ENCODE measurements at regions not wholly inside any gene's neighbourhood (a gene's known extent, or its start where the extent isn't known, plus 50 kb on each side); places are given as distances from the start of the nearest gene placed in this dataset.

DNA sequence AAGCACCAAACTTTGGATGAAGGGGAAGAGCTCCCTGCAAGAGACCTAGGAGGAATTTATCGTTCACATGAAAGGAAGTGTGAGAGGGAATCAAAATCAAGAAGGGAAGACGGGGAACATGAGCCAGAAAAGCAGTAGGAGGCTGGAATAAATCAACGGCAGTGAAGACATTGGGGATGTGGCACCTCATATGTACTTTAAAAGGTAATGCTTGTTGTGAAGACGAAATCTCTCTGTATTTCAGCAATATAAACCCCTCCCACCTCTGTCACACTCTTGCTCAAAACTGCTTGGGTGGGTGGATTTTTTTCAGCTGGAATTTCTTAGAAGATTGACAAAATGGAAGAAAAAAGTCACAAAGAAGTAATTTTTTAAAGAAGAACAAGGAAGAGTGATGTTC lies 243.5 kb downstream of the BUD13 start:
- H3K4me3 ChIP-seq (ENCODE audit: low read depth, low read length), result no peak overlapping the region
- no peak overlapping the region for H3K27ac ChIP-seq (ENCODE audit: low read depth)
- no peaks in the 10 kb centered on the region for H3K36me3 ChIP-seq (ENCODE audit: insufficient read depth)
- DNase-seq (ENCODE audit: extremely low spot score), result no peak
- H3K4me1 ChIP-seq (ENCODE audit: insufficient read depth), result no peaks in the 10 kb centered on the region
- 54% methylated on average over 4 of the region's 4 CpGs for WGBS

DNA sequence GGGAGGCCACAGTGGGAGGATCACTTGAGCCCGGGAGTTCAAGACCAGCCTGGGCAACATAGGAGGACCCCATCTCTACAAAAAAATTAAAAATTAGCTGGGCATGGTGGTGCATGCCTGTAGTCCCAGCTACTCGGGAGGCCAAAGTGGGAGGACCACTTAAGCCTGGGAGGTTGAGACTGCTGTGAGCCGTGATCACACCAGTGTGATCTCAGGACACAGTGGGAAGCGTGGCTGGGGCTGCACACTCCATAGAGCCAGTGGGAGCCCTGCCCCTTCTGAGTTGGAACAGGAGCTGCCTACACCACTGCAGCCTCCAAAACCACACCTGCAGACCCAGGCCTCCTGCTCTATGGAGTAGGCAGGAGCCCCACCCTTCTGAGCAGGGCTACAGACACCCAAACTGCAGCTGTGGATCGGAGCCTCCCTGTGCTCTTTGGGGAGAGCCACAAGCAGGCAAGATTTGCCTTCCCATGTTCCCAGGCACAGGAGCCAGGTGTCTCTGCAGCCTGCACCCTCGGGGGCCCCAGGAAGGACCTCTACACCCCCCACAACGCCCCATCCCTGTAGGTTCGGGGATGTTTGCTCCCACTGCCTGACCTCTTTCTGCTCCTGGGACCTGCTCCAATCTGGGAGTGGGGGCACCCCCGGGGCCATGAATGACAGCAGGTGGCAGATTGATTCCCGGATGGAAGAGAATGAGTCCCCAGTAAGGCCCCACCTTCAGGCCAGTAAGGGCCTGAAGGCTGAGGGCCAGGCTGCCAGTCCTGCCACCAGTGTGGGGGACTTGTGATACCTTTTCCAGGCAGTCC lies 245.4 kb downstream of the BUD13 start:
- Histone ChIP-seq H3K36me3 (ENCODE audit: insufficient read depth) (no peaks in the 10 kb centered on the region), H3K27ac (ENCODE audit: low read depth) (no peak overlapping the region), H3K4me1 (ENCODE audit: insufficient read depth) (no peaks in the 10 kb centered on the region), H3K4me3 (ENCODE audit: low read depth, low read length) (no peak overlapping the region)
- no peak for DNase-seq (ENCODE audit: extremely low spot score)
- 84% methylated on average over 10 of the region's 10 CpGs for WGBS

DNA sequence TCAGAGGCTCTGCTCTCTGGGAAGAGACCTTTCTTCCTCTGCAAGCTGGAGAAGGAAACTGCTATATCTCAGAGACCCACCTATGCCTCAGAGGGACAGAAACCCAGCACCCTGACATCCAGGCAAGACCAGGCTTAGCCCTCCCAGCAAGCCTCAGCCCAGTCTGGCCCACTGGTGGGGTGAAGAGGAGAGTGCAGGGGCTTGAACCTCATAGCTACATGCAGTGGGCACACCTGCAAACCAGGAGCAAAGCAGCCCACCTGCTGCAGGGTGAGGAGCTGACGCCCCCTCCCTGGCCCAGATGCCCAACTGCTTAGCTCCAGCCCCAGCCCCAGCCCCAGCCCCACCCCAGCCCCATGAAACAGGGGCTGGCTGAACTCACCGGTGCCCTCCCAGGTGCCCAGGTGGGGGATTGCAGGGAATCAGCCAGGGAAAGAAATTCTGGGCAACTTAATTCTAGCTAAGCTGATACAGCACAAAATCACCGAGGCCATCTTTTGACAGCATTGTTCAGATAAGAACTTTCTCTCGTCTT lies 246.8 kb downstream of the BUD13 start:
- Histone ChIP-seq H3K4me1 (ENCODE audit: insufficient read depth) (no peaks in the 10 kb centered on the region), H3K4me3 (ENCODE audit: low read depth, low read length) (no peak overlapping the region), H3K36me3 (ENCODE audit: insufficient read depth) (no peaks in the 10 kb centered on the region), H3K27ac (ENCODE audit: low read depth) (no peak overlapping the region)
- 55% methylated on average over 4 of the region's 4 CpGs for WGBS
- DNase-seq (ENCODE audit: extremely low spot score), result no peak

DNA sequence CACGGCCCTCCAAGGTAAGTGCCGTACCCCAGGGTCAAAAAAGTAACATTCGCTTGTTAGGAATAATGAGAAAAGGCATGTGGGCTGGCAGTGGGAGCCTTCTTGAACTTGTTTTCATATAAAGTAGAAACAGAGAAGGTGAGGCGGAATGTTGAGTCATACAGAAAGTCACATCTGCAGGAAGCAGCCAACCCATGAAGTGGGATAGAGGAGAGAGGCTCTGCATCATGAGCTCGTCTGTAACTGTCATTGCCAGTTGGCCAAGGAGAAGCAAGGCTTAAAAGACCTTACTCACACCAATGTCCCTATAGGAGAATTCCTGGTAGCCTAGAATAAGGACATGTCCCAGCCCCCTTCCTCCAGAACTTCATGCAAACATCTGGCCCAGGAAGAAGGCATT lies 253.3 kb downstream of the BUD13 start:
- no peak for DNase-seq (ENCODE audit: extremely low spot score)
- no peak overlapping the region for H3K4me3 ChIP-seq (ENCODE audit: low read depth, low read length)
- no peak overlapping the region for H3K27ac ChIP-seq (ENCODE audit: low read depth)
- no peaks in the 10 kb centered on the region for H3K4me1 ChIP-seq (ENCODE audit: insufficient read depth)
- no peaks in the 10 kb centered on the region for H3K36me3 ChIP-seq (ENCODE audit: insufficient read depth)
- 81% methylated on average over 5 of the region's 5 CpGs for WGBS

DNA sequence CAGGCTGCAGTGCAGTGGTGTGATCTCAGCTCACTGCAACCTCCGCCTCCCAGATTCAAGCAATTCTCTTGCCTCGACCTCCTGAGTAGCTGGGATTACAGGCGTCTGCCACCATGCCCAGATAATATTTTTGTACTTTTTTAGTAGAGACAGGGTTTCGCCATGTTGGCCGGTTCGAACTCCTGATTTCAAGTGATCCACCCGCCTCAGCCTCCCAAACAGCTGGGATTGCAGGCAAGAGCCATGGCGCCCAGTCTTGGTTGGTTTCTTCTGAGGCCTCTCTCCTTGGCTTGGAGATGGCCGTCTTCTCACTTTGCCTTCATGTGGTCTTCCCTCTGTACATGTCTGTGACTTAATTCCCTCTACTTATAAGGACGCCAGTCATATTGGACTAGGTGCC lies 254.6 kb downstream of the BUD13 start:
- H3K4me3 ChIP-seq (ENCODE audit: low read depth, low read length), result no peak overlapping the region
- no peak for DNase-seq (ENCODE audit: extremely low spot score)
- H3K27ac ChIP-seq (ENCODE audit: low read depth), result no peak overlapping the region
- 83% methylated on average over 10 of the region's 10 CpGs for WGBS
- H3K36me3 ChIP-seq (ENCODE audit: insufficient read depth), result no peaks in the 10 kb centered on the region
- no peaks in the 10 kb centered on the region for H3K4me1 ChIP-seq (ENCODE audit: insufficient read depth)

DNA sequence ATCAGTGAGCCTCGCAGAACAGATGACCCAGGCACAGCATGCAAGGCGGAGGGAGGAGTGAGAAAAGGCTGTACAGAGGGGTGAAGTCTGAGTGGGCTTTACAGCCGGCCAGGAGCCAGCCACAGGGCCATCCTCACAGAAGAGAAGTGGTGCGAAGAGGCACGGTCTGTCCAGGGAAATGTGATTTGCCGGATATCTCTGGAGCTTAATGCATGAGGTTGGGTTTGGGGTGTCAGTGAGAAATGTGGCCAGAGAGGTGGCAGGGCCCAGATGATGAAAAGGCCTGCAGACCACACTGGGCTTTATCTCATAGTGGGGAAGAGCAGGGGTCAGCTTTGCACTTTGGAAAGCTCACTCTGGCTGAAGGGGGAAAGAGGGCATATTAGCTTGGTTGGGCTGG lies 255.2 kb downstream of the BUD13 start:
- WGBS, result 49% methylated on average over 6 of the region's 6 CpGs
- H3K27ac ChIP-seq (ENCODE audit: low read depth), result no peak overlapping the region

DNA sequence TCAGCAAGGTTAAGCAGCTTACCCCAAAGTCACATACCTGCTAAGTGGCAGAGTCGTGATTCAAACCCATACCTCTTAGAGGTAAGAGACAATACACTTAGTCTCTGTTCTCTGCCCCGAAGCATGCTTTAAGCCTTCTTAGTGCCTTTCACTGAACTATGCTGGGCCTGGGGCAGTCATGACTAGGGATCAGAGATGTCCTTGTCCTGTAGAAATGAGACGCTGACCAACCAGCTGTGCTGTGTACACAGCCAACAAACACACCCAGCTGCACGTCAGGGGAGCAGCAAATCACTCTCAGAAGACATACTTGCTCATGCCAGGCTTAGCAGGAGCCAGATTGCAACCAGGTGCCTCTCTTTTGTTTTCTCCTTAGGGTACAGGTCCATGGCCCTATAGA lies 255.7 kb downstream of the BUD13 start:
- no peak overlapping the region for H3K4me3 ChIP-seq (ENCODE audit: low read depth, low read length)
- DNase-seq (ENCODE audit: extremely low spot score), result no peak
- no peak overlapping the region for H3K27ac ChIP-seq (ENCODE audit: low read depth)
- 59% methylated on average over 4 of the region's 4 CpGs for WGBS
- no peaks in the 10 kb centered on the region for H3K4me1 ChIP-seq (ENCODE audit: insufficient read depth)
- H3K36me3 ChIP-seq (ENCODE audit: insufficient read depth), result no peaks in the 10 kb centered on the region

More for the DNA sequence above, 255.2 kb downstream of the BUD13 start:
- Histone ChIP-seq H3K4me3 (ENCODE audit: low read depth, low read length) (no peak overlapping the region), H3K4me1 (ENCODE audit: insufficient read depth) (no peaks in the 10 kb centered on the region), H3K36me3 (ENCODE audit: insufficient read depth) (no peaks in the 10 kb centered on the region)
- DNase-seq (ENCODE audit: extremely low spot score), result no peak

DNA sequence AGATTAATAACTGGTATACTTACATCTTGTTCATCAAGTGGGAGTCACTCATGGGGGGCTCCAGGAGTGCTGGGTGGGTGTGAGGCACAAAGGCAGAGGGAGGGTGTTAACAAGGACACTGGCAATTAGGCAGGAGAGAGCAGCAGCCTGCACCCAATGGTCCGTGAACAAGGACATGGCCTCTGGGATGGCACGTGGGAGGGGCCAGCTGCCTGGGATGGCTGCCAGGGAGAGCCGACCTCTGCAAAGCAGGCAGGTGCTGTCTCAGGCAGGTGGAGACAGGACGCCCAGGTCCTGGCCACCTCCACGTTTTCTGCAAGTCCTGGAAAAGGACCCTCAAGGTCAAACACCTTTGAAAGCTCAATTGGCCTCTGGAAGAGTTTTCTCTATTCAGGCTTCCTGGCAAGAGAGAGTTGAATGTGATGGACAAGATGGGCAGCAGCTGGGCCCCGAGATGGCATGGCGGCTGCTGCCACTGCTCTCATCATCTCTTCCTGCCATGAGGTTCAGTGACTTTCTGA lies 257.1 kb downstream of the BUD13 start:
- Histone ChIP-seq H3K4me3 (ENCODE audit: low read depth, low read length) (no peak overlapping the region), H3K36me3 (ENCODE audit: insufficient read depth) (no peaks in the 10 kb centered on the region), H3K27ac (ENCODE audit: low read depth) (no peak overlapping the region), H3K4me1 (ENCODE audit: insufficient read depth) (no peaks in the 10 kb centered on the region)
- no peak for DNase-seq (ENCODE audit: extremely low spot score)
- WGBS, result 73% methylated on average over 7 of the region's 7 CpGs

DNA sequence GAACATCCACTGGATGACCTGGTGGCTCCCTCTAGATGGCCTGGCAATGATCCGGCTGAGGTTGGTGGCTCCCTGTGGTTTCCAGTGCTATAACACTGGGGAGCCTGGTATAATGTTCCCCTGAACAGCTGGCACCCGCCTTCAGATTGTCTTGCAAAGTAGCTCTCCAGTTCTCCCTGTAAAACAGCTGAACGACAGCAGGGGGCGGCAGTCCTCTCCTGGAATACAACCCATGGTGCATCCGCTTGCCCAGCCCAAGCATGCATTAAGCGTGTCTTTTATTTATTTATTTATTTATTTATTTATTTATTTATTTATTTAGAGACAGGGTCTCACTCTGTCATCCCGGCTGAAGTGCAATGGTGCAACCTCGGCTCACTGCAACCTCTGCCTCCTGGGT lies 258.9 kb downstream of the BUD13 start:
- WGBS, result 48% methylated on average over 8 of the region's 8 CpGs

DNA sequence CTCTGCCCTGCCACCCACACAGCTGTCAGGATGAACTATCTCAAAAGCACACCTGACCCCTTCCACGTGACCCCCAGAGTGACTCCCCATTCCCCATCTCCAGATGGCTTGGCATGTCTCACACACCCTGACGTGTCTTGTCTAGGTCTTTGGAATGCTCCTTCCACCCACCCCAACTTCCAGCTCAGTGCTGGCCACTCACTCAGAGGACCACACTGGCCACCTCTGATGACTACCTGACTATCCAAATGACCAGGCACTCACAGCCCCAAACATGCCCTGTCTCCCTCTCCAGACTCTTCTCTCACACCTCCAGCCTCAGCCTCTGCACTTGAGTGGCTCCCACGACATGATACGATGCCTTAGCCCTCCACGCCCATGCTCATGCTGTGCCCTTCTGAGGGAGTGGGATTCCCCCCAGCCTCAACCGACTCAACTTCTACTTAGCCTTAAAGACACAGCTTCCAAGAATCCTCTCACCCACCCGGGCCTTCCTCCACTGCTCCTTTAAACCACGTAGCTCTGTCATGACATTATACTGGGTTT lies 259.4 kb downstream of the BUD13 start:
- 58% methylated on average over 8 of the region's 8 CpGs for WGBS
- DNase-seq (ENCODE audit: extremely low spot score), result no peak
- H3K4me3 ChIP-seq (ENCODE audit: low read depth, low read length), result no peak overlapping the region
- H3K4me1 ChIP-seq (ENCODE audit: insufficient read depth), result no peaks in the 10 kb centered on the region
- H3K27ac ChIP-seq (ENCODE audit: low read depth), result no peak overlapping the region
- H3K36me3 ChIP-seq (ENCODE audit: insufficient read depth), result no peaks in the 10 kb centered on the region

More for the DNA sequence above, 258.9 kb downstream of the BUD13 start:
- no peaks in the 10 kb centered on the region for H3K36me3 ChIP-seq (ENCODE audit: insufficient read depth)
- H3K27ac ChIP-seq (ENCODE audit: low read depth), result no peak overlapping the region
- H3K4me3 ChIP-seq (ENCODE audit: low read depth, low read length), result no peak overlapping the region
- no peak for DNase-seq (ENCODE audit: extremely low spot score)
- H3K4me1 ChIP-seq (ENCODE audit: insufficient read depth), result no peaks in the 10 kb centered on the region

DNA sequence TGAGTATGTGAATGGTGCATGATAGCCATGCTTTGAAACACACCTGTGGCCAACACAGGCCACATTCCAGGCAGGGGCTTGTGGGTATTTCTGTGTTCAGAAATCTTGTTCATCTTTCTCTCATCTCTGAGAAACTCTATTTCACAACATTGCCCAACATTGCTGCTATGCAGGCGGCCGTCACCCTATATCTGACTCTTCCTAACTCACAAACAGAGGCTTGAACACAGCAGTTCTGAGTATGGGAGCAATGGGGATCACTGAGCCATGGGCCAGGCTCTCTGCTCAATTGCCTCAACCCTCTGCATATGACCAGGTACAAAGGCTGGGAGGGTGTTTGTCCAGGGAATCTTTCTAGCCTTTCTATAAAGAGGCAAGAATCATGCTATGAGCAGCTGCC lies 259.9 kb downstream of the BUD13 start:
- Histone ChIP-seq H3K27ac (ENCODE audit: low read depth) (no peak overlapping the region), H3K4me3 (ENCODE audit: low read depth, low read length) (no peak overlapping the region), H3K4me1 (ENCODE audit: insufficient read depth) (no peaks in the 10 kb centered on the region), H3K36me3 (ENCODE audit: insufficient read depth) (no peaks in the 10 kb centered on the region)
- no peak for DNase-seq (ENCODE audit: extremely low spot score)
- WGBS, result 90% methylated on average over 2 of the region's 2 CpGs

DNA sequence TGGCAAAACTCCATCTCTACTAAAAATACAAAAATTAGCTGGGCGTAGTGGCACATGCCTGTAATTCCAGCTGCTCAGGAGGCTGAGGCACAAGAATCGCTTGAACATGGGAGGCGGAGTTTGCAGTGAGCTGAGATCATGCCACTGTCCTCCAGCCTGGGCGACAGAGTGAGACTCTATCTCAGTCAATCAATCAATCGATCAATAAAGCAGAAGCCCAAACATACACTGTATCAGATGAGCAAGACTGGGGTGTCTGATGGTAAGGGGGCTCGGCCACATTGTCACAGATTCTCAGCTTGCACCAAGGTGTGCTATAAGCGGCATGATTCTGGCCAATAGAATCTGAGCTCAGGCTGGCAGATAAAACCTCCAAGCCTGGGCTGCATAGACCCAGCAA lies 261.1 kb downstream of the BUD13 start:
- 73% methylated on average over 7 of the region's 7 CpGs for WGBS
- H3K4me3 ChIP-seq (ENCODE audit: low read depth, low read length), result no peak overlapping the region
- no peak for DNase-seq (ENCODE audit: extremely low spot score)
- H3K36me3 ChIP-seq (ENCODE audit: insufficient read depth), result no peaks in the 10 kb centered on the region
- no peak overlapping the region for H3K27ac ChIP-seq (ENCODE audit: low read depth)
- no peaks in the 10 kb centered on the region for H3K4me1 ChIP-seq (ENCODE audit: insufficient read depth)

DNA sequence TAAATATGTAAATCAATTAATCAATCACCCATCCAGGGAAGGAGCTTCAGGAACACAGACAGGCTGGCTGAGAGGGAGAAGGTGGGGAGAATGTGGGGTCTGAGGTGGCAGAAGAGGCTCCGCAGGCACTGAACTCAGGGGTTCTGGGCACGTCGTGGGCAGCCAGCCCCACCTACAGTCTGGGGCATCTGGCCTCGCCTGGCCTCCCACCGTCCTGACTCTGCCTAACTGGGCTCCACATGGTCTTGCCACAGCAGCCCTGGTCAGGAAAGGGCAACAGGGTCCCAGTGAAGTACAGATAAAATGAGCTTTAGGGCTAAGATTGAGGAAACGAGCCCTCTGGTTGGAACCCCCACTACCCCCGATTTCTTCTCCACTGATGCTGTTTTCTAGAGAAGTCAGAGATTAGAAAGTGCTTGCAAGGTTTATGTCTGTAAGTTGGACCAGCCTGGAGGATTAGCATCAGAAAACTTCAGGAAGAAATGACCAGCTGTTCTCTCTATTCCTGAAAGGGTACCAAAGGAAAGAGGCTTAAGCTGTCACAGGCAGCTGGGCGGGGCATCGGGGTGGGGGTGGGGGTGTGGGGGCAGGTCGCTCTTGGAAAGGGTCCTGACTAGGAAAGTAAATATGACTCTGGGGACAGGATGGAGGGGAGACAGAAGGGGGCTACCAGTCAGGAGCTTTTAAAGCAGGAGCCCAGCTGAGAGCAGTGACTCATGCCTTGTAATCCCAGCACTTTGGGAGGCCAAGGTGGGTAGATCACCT lies 261.7 kb downstream of the BUD13 start:
- Histone ChIP-seq H3K27ac (ENCODE audit: low read depth) (no peak overlapping the region), H3K4me3 (ENCODE audit: low read depth, low read length) (no peak overlapping the region), H3K4me1 (ENCODE audit: insufficient read depth) (no peaks in the 10 kb centered on the region), H3K36me3 (ENCODE audit: insufficient read depth) (no peaks in the 10 kb centered on the region)
- WGBS, result 42% methylated on average over 10 of the region's 10 CpGs
- DNase-seq (ENCODE audit: extremely low spot score), result no peak

DNA sequence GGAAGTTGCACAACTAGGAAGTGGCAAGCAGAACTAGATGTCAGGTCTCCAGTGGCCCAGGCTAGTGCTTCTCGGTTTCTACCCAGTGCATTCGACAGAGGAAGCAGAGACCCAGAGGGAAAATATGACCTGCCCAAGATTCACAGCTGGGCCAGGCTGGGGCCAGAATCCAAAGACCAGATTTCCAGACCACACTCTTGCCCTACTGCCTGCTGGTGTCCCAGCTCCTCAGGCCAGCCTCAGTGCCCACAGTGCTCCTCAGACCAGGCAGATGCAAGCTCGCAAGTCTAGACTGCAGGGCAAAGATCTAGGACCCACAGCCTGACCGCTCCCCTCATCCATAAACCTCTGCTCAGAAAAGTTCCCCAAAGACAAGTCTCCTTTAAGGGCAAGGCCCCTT lies 262.6 kb downstream of the BUD13 start:
- no peak overlapping the region for H3K27ac ChIP-seq (ENCODE audit: low read depth)
- 77% methylated on average over 4 of the region's 4 CpGs for WGBS
- no peak for DNase-seq (ENCODE audit: extremely low spot score)
- no peak overlapping the region for H3K4me3 ChIP-seq (ENCODE audit: low read depth, low read length)
- H3K4me1 ChIP-seq (ENCODE audit: insufficient read depth), result no peaks in the 10 kb centered on the region
- H3K36me3 ChIP-seq (ENCODE audit: insufficient read depth), result no peaks in the 10 kb centered on the region
